Nephron progenitor cell (in vitro differentiated cells): ENCODE measurements at regions not wholly inside any gene's neighbourhood (a gene's known extent, or its start where the extent isn't known, plus 50 kb on each side); places are given as distances from the start of the nearest gene placed in this dataset.
"Not testable (repeated sequence)": the region's sequence is repeated elsewhere in the genome, so short reads cannot be mapped to it uniquely, and the experiment has no call there.

Experiments
- DNase-seq: peaks from one replicate; pipeline ENCODE4 v3.0.0; 2021
- H3K27ac Mint-ChIP-seq: 2 replicates; pipeline ENCODE4 v1.8.0; 2021; ENCODE audit warnings: mild to moderate bottlenecking, moderate library complexity, mixed read lengths
- H3K27me3 Mint-ChIP-seq: 2 replicates; pipeline ENCODE4 v1.8.0; 2021; ENCODE audit warnings: mild to moderate bottlenecking, low read depth, mixed read lengths; ENCODE audit not compliant: poor library complexity
- H3K36me3 Mint-ChIP-seq: 2 replicates; pipeline ENCODE4 v1.8.0; 2021; ENCODE audit warnings: low read depth, mixed read lengths
- H3K4me1 Mint-ChIP-seq: 2 replicates; pipeline ENCODE4 v1.8.0; 2021; ENCODE audit warnings: mixed read lengths
- H3K4me3 Mint-ChIP-seq: 2 replicates; pipeline ENCODE4 v1.8.0; 2021; ENCODE audit warnings: mild to moderate bottlenecking, moderate library complexity, mixed read lengths
- H3K9me3 Mint-ChIP-seq: 2 replicates; pipeline ENCODE4 v1.8.0; 2021; ENCODE audit warnings: mild to moderate bottlenecking, moderate library complexity, mixed read lengths
- CTCF ChIP-seq: fragments of 200-600 bp; sonication (generic); IDR thresholded peaks from 2 replicates; pipeline ENCODE4 v1.5.0; 2021; ENCODE audit warnings: antibody characterized with exemption

GRCh38 chrX:128804828-128805227, 718.5 kb downstream of the SMARCA1 start:
- peaks cover 12% of the 10 kb centered on the region for H3K36me3 Mint-ChIP-seq
- no peak for DNase-seq
- H3K27ac Mint-ChIP-seq = no peak overlapping the region
- no peak for TF ChIP-seq CTCF
- peaks cover 51% of the 10 kb centered on the region for H3K9me3 Mint-ChIP-seq
- H3K27me3 Mint-ChIP-seq = no peaks in the 10 kb centered on the region
- H3K4me3 Mint-ChIP-seq = no peak overlapping the region
- H3K4me1 Mint-ChIP-seq = no peaks in the 10 kb centered on the region

- Mint-ChIP-seq H3K27me3 (no peaks in the 10 kb centered on the region), H3K36me3 (peaks cover 10% of the 10 kb centered on the region), H3K9me3 (peaks cover 35% of the 10 kb centered on the region), H3K27ac (no peak overlapping the region), H3K4me3 (no peak overlapping the region), H3K4me1 (no peaks in the 10 kb centered on the region)
- no peak for TF ChIP-seq CTCF
- no peak for DNase-seq
Observed at GRCh38 chrX:128800138-128800537, 723.2 kb downstream of the SMARCA1 start.

GRCh38 chrX:128783139-128783538, 730.9 kb upstream of the ACTRT1 start:
- Mint-ChIP-seq H3K4me3 (peak overlapping the region; percentile 61), H3K4me1 (peaks cover 18% of the 10 kb centered on the region), H3K9me3 (peaks cover 57% of the 10 kb centered on the region), H3K27ac (peak overlapping the region; percentile 56), H3K36me3 (peaks cover 14% of the 10 kb centered on the region)
- not testable (repeated sequence) for H3K27me3 Mint-ChIP-seq, DNase-seq

- Mint-ChIP-seq H3K9me3 (peaks cover 69% of the 10 kb centered on the region), H3K27ac (no peak overlapping the region), H3K36me3 (peaks cover 24% of the 10 kb centered on the region), H3K27me3 (no peaks in the 10 kb centered on the region), H3K4me1 (peaks cover 18% of the 10 kb centered on the region), H3K4me3 (no peak overlapping the region)
- DNase-seq = peak; percentile 22
- TF ChIP-seq CTCF = peak; percentile 27
Observed at GRCh38 chrX:128781506-128781905, 729.3 kb upstream of the ACTRT1 start.

GRCh38 chrX:128780934-128781333, 728.7 kb upstream of the ACTRT1 start:
- no peaks in the 10 kb centered on the region for H3K27me3 Mint-ChIP-seq
- H3K4me3 Mint-ChIP-seq = no peak overlapping the region
- peaks cover 73% of the 10 kb centered on the region for H3K9me3 Mint-ChIP-seq
- H3K4me1 Mint-ChIP-seq = peaks cover 18% of the 10 kb centered on the region
- TF ChIP-seq CTCF = no peak
- DNase-seq = no peak
- no peak overlapping the region for H3K27ac Mint-ChIP-seq
- H3K36me3 Mint-ChIP-seq = peaks cover 24% of the 10 kb centered on the region

GRCh38 chrX:128769495-128769894, 717.3 kb upstream of the ACTRT1 start:
- no peak for TF ChIP-seq CTCF
- H3K36me3 Mint-ChIP-seq = no peaks in the 10 kb centered on the region
- H3K4me3 Mint-ChIP-seq = no peak overlapping the region
- peaks cover 44% of the 10 kb centered on the region for H3K9me3 Mint-ChIP-seq
- H3K4me1 Mint-ChIP-seq = no peaks in the 10 kb centered on the region
- no peak for DNase-seq
- no peak overlapping the region for H3K27ac Mint-ChIP-seq
- peaks cover 4% of the 10 kb centered on the region for H3K27me3 Mint-ChIP-seq
